GM21717 (cell line): ENCODE measurements at regions not wholly inside any gene's neighbourhood (a gene's known extent, or its start where the extent isn't known, plus 50 kb on each side); places are given as distances from the start of the nearest gene placed in this dataset.
"Not testable (repeated sequence)": the region's sequence is repeated elsewhere in the genome, so short reads cannot be mapped to it uniquely, and the experiment has no call there.

Source experiments
- ATAC-seq: cut with Tn5 transposase; IDR thresholded peaks from one replicate; pipeline ENCODE4 v1.9.1; 2021; ENCODE audit warnings: mild to moderate bottlenecking, moderate library complexity; ENCODE audit not compliant: unreplicated experiment

DNA sequence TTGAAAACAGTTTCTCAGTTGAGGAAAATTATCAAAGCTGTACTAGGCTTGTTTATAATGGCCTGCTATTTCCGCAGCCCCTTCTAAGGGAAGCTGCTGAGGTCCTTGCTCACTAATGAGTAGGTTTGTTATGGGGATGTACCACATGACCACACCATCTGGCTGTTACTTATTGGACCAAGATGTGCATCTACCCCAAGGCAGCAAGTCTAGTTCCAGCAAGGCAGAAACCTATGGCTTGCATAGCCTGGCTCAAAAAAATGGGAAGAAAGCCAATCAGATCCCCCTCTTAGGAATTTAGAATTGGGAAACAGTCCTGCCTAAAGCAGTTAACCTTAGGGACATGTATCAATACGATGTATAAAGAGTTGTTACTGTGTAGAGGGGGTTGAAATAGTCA, 186.5 kb upstream of the SPRY2 start:
- no peak for ATAC-seq

- ATAC-seq: no peak
Observed at GRCh38 chr13:80524447-80525215, 183.7 kb upstream of the SPRY2 start.

DNA sequence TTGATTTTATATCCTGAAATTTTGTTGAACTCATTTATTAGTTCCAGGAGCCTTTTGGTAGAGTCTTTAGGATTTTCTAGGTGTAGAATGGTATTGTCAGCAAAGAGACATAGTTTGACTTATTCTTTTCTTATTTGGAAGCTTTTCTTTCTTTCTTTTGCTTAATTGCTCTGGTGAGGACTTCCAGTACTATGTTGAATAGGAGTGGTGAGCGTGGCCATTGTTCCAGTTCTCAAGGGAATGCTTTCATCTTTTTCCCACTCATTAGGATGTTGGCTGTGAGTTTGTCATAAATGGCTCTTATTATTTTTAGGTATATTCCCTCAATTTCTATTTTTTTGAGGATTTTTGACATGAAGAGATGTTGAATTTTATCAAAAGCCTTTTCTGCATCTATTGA, 182.2 kb upstream of the SPRY2 start:
- no peak for ATAC-seq

GRCh38 chr13:80522463-80522862, 181.5 kb upstream of the SPRY2 start:
- ATAC-seq: not testable (repeated sequence)

- ATAC-seq: no peak
Observed at GRCh38 chr13:80516818-80517348, 176.0 kb upstream of the SPRY2 start.

- no peak for ATAC-seq
Observed at GRCh38 chr13:80515296-80515695, 174.4 kb upstream of the SPRY2 start.

- ATAC-seq: no peak
Observed at GRCh38 chr13:80513196-80513595, 172.3 kb upstream of the SPRY2 start.

DNA sequence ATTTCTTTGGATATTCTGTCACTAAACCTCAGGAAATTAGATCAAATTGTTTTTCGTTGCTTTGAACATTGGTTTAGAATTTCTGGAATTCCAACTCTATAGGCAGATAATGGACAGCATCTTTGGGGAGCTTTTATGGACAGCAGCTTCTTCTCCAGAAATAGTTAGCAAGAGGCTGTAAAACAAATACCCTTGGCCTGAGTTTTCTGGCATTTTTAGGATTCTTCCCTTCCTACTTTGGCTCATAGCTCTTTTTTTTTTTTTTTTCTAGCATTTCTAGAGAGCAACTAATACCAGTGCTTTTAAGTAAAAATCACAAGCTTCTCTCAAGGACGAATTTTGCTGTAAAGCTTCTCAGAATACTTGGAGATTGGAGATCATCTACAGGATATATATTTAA, 169.8 kb upstream of the SPRY2 start:
- no peak for ATAC-seq

- no peak for ATAC-seq
Observed at GRCh38 chr13:80509264-80509663, 168.3 kb upstream of the SPRY2 start.

DNA sequence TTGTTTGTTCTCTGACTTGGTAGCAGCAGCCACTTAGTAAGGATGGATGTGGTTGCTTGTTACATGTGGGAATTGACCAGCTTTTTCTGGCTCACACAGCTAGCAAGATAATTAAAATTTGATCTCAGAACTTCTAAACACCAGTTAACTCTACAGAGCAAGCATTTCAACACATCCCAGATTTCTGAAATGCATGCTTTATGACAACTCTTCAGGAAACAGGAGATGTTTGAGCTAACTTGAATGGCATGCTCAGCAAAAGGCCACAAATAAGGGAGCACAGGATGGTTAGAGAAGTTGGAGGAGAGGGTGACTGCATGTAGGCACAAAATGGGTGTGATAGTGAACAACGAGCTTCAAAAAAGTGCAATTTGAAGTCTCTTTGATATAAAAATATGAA, 167.1 kb upstream of the SPRY2 start:
- ATAC-seq: no peak

DNA sequence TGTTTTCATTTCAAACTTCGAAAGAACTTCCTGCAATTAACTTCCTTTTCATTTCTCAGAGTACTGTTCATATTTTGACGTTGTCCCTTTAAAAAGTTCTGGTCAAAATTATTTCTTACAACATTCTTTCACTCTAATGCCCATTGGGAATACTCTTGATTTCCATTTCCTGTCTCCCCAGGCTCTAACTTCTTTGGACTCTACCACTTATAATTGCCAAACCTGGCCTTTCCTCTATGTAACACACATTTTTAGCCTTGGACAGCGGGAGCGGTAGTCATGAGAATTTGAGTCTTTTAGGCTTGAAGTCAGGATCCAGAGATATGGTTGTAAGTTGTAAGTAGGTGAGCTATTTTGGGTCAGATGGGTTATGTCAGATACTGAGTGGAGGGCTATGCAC, 163.5 kb upstream of the SPRY2 start:
- no peak for ATAC-seq

DNA sequence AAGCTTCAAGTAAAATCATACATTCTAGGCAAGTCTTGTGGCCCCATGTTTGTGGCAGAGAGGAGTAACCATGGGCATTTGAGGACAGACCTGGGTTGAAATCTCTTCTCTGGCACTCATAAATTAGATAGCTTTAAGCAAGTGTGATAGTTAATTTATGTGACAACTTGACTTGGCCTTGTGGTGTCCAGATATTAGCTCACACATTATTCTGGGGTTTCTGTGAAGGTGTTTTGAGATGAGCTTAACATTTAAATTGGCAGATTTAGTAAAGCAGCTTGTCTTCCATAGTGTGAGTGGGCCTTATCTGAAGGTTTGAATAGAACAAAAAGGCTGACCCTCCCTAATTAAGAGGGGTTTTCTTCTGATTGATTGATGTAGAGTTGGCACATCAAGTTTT, 161.4 kb upstream of the SPRY2 start:
- no peak for ATAC-seq

DNA sequence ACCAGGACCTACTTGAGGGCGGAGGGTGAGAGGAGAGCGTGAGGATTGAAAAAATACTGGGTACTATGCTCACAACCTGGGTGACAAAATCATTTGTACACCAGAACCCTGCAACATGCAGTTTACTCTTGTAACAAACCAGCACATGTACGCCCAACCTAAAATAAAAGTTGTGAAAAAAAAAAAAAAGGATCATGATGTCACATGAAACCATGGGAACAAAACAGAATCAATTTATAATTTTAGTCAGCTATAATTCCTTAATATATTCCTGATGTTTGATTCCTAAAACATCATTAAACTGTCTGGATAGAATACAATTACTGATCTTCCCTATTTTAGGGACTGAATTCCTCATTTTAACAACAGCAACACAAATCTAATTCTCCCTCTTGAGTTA, 160.6 kb upstream of the SPRY2 start:
- no peak for ATAC-seq

- no peak for ATAC-seq
Observed at GRCh38 chr13:80499536-80500290, 158.8 kb upstream of the SPRY2 start.

DNA sequence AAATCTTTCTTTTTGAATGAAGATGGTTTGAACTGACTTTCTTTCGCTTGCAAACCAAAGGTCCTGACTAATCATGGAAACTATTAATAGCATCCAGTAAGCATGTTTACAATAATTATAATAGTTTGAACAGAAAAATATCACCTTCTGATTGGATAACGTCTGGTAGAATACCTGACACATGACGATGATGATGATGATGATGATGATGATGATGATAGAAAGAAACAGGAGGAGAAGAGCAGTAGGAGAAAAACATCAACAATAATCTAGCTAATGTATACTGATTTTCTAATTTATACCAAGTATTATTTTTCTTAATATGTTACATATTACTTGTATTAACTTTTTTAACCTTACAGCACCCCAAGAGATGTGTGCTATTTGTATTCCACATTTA, 157.5 kb upstream of the SPRY2 start:
- no peak for ATAC-seq

- ATAC-seq: no peak
Observed at GRCh38 chr13:80497978-80498377, 157.1 kb upstream of the SPRY2 start.

DNA sequence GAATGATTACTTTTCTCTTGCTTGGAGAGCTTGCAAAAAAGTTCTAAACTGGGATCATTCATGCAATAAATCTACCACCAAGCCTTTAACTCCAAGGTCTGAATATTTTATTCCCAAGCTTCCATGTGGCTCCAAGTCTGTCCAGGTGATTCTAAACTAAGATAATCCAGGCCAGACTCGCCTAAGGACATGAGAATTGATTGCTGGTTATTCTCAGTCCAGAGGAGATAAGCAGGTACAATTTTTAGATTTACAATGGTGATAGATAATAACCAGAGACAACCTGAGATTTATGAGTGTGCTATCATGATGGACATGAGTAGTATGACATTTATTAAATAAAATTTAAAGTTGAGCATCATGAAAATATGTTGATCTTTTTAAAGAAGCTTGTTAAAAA, 156.5 kb upstream of the SPRY2 start:
- ATAC-seq: no peak

GRCh38 chr13:80496721-80497397, 155.9 kb upstream of the SPRY2 start:
- no peak for ATAC-seq

GRCh38 chr13:80490491-80490943, 149.6 kb upstream of the SPRY2 start:
- not testable (repeated sequence) for ATAC-seq

DNA sequence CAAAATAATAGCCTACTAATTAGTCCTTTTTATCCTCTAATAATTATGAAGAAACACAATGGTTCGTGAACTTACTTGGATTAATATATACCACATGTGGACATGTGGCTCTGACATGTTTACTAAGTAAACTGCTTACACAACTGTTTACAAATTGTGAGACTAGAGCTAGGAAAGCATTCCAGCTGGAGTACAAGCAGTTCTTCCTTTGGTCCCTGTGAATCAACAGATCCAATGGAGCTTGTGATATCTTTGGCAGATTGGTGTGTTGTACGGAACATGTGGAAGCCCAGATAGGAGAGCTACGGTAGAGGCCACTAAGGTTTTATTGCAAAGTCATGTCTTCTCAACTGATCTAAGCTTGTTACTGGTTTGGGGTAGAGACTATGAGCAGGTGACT, 145.5 kb upstream of the SPRY2 start:
- no peak for ATAC-seq

DNA sequence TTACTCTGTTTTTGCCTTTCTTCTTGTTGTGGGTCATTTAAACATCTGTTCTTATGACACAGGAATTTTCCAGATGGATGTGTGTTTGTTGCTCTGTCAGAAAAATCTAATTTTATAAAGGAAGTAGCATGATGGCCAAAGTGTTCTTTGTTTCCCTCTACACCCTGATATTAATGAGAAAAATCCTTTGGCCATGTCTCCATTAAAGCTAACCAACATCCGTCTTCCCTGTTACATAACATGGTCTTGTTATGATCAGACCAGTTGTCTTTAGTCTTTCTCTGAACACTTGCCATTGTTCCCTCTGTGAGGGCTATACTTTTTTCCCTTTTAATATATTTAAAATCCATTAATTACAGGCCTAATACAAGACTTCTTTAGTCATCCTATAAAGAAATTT, 142.2 kb upstream of the SPRY2 start:
- no peak for ATAC-seq

- ATAC-seq: no peak
Observed at GRCh38 chr13:80481588-80481987, 140.7 kb upstream of the SPRY2 start.
